ENCODE measurements at regions not wholly inside any gene's neighbourhood (a gene's known extent, or its start where the extent isn't known, plus 50 kb on each side); places are given as distances from the start of the nearest gene placed in this dataset.

- TF ChIP-seq POLR2A (IDR thresholded peaks at IDR 0.05; ENCODE audit: low read depth, low read length) = no peak
- no peak for DNase-seq (ENCODE audit: insufficient read length, low spot score)
- FAIRE-seq = no peak
Measured at GRCh38 chr1:229988534-229988933, 78.5 kb upstream of the GALNT2 start.

- no peak for FAIRE-seq
- TF ChIP-seq POLR2A (IDR thresholded peaks at IDR 0.05; ENCODE audit: low read depth, low read length) = no peak
Measured at GRCh38 chr1:229989591-229990248, 77.3 kb upstream of the GALNT2 start.

DNA sequence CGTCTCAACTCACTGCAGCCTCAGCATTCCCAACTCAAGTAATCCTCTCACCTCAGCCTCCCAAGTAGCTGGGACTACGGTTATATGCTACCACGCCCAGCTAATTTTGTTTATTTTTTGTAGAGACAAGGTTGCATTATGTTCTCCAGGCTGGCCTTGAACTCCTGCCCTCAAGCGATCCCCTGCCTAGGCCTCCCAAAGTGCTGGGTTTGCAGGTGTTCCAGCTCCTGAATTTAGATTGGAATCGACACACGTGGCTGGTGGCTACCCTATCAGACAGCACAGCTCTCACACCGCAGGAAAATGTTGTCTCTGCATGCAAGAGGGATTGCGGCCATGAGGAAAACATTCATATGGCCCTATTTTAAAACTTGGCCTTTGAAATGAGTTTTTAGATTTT is 76.7 kb upstream of the GALNT2 start:
- DNase-seq (ENCODE audit: insufficient read length, low spot score) (no peak), FAIRE-seq (no peak)
- no peak for TF ChIP-seq POLR2A (IDR thresholded peaks at IDR 0.05; ENCODE audit: low read depth, low read length)

More at GRCh38 chr1:229989591-229990248, 77.3 kb upstream of the GALNT2 start:
- no peak for DNase-seq (ENCODE audit: insufficient read length, low spot score)

DNA sequence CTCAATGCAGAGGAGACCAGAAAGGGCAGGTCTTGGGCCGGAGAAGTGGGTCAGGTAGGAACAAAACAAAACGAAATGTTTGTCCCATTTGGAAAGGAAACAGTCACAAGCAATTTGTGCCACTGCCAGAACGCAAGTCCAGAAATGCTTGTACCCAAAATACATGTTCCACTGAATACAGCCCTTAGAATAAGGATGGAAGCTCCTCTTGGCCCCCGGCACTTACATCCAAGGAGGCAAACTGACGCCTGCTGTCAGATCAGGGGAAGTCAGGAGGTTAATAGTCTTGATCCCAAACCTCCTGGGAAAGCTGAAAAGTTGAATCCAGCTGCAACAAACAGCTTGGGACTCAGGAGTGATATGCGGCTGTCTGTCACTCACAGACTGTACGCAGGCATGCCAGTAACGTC is 75.9 kb upstream of the GALNT2 start:
- no peak for TF ChIP-seq POLR2A (IDR thresholded peaks at IDR 0.05; ENCODE audit: low read depth, low read length)
- DNase-seq (ENCODE audit: insufficient read length, low spot score) = no peak

GRCh38 chr1:229991724-229992333 is 75.2 kb upstream of the GALNT2 start:
- FAIRE-seq (no peak), DNase-seq (ENCODE audit: insufficient read length, low spot score) (no peak)
- no peak for TF ChIP-seq POLR2A (IDR thresholded peaks at IDR 0.05; ENCODE audit: low read depth, low read length)

More for the DNA sequence above, 75.9 kb upstream of the GALNT2 start:
- FAIRE-seq = no peak

- DNase-seq (ENCODE audit: insufficient read length, low spot score) = no peak
- TF ChIP-seq POLR2A (IDR thresholded peaks at IDR 0.05; ENCODE audit: low read depth, low read length) = no peak
- FAIRE-seq = no peak
Measured at GRCh38 chr1:229993060-229993459, 74.0 kb upstream of the GALNT2 start.

DNA sequence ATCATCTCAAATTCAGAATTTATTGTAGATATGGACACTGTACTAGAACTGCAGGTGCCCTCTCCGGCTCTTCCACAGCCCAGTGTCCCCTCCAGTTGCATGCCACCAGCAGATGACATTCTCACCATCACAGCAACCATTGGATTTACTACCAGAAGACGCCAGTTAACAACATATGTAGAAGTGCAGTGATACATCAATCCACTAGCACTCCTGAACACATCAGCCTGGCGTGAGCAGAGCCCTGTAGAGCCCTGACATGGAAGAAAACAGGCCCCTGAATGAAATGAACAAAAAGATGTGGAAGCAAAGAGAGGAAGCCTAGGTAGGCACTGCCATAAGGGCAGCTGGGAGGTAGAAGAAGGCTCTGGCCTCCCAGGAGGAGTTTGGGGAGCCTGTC is 73.1 kb upstream of the GALNT2 start:
- FAIRE-seq = no peak

DNA sequence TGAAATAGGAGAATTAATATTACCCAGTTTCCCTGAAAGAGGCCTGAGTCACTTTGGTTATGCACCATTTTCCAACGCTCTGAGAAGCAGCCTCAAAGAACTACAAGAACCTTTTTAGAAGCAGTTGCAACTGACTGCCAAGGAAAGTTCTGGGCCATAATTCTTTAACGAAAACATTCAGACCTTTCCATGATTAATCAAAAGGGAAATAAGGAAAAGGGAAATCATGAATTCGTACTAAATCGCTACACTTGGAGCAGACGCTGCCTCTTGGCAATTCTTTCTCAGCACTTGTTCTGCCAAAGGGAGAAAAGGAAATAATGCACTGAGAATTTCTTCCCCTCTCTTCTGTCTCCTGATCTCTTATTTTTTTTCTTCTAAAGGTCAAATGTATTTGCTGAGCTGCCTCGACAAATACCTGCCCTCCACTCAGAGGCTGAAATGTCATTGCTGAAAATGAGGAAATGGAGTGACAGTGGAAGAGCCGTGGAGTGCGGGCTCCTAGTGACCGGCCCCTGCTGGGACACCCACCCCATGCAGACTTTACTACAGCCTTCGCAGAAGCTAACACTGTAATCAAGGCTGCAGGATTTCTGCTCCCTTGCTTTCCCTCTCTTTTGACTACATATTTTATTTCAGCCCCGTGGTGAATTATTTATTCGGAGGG is 67.9 kb upstream of the GALNT2 start:
- TF ChIP-seq POLR2A (IDR thresholded peaks at IDR 0.05; ENCODE audit: low read depth, low read length) = no peak
- FAIRE-seq (no peak), DNase-seq (ENCODE audit: insufficient read length, low spot score) (no peak)

More for the DNA sequence above, 73.1 kb upstream of the GALNT2 start:
- DNase-seq (ENCODE audit: insufficient read length, low spot score) = no peak
- TF ChIP-seq POLR2A (IDR thresholded peaks at IDR 0.05; ENCODE audit: low read depth, low read length) = no peak

DNA sequence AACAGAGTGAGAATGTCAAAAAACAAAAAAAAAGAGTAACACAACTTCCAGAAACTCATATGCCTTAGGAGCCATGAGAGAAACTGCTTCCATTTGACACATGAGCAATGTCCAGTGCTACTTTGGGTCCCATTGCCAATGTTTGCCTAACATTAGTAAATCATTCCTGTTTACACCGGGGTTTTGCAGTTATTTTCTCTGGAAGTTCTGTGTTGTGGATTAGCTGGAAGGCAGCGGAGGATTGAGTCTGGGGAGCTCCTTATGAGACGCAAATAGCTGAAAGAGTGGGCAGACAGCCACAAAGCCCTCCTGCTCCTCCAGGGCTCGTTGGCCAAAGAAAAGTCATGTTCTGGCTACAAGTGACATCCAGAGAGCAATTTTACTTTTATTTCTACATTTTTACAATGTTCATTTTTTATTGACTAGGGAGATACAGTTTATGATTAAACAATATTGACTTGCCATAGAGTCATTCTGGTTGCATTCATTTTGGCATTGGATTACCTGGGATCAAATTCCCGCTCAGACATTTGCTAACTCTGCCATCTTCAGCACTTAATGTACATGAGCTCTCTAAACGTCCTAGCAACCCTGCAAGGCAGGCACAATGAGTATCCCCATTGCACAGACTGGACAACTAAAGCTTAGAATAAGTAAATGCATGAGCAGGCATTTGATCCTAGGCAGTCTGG is 66.4 kb upstream of the GALNT2 start:
- no peak for TF ChIP-seq POLR2A (IDR thresholded peaks at IDR 0.05; ENCODE audit: low read depth, low read length)
- FAIRE-seq (no peak), DNase-seq (ENCODE audit: insufficient read length, low spot score) (no peak)

DNA sequence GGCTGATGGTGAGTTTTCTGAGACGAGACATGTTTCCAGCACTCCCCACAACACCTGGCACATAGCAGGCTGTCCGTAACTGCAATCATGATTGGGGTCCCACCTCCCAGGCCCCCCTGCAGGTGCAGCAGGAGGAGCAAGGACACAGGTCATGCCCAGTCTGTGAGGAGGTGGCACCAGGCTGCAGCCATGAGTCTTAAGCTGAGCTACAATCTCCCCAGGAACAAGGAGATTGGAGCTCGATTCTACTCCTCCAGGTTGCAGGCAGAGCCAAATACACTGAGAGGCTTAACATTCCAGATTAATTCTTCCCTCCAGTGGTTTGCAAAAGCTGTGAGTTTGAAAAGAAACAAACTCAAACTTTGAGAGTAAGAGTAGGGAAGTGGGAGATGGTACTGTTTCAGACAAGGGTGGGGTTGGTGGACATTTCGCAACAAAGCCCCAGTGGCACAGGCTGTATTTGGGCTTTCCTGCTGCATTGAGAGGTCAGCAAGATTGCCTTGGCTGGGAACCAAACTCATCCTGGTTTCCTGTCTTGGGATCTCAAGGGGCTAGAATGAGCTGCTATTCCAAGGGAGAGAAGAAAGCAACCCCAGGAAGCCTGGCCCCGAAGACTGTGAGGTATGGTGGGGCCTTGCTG is 64.8 kb upstream of the GALNT2 start:
- DNase-seq (ENCODE audit: insufficient read length, low spot score) (no peak), FAIRE-seq (no peak)
- no peak for TF ChIP-seq POLR2A (IDR thresholded peaks at IDR 0.05; ENCODE audit: low read depth, low read length)

GRCh38 chr1:230003409-230003808 is 63.6 kb upstream of the GALNT2 start:
- no peak for FAIRE-seq
- no peak for TF ChIP-seq POLR2A (IDR thresholded peaks at IDR 0.05; ENCODE audit: low read depth, low read length)
- no peak for DNase-seq (ENCODE audit: insufficient read length, low spot score)

DNA sequence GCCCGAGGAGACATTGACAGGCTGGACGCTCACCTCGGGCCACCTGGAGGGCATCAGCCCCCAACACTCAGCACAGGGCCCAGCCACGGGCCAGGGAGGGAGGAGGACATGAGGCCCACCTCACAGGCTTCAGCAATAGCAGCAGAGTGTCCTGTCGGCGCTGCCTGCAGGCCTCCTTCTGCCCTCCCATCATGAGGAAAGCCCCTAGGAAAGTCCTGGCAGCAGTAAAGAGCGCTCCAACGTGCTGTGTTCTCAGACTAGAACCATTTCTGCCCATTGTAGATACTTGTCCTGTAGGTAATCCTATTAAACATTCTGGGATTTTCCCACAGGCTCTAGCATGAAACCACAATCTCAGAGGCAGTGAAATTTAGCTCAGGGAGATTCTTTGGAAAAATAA is 62.0 kb upstream of the GALNT2 start:
- FAIRE-seq (no peak), DNase-seq (ENCODE audit: insufficient read length, low spot score) (no peak)
- no peak for TF ChIP-seq POLR2A (IDR thresholded peaks at IDR 0.05; ENCODE audit: low read depth, low read length)

GRCh38 chr1:230008721-230009120 is 58.3 kb upstream of the GALNT2 start:
- no peak for TF ChIP-seq POLR2A (IDR thresholded peaks at IDR 0.05; ENCODE audit: low read depth, low read length)
- no peak for FAIRE-seq
- no peak for DNase-seq (ENCODE audit: insufficient read length, low spot score)

All from H54 (cell line).